Activated CD4-positive, alpha-beta T cell treated with anti-CD3 and anti-CD28 coated beads, Interleukin-2, amount 10 ng/mL, durations not matched to agents 24 days and 14 days (primary cell): ENCODE measurements at regions not wholly inside any gene's neighbourhood (a gene's known extent, or its start where the extent isn't known, plus 50 kb on each side); places are given as distances from the start of the nearest gene placed in this dataset.
A peak's percentile ranks its signal among the peaks of the same experiment; 100 is the strongest.

Experiments used
- DNase-seq: peaks from one replicate; pipeline ENCODE4 v3.0.0; 2022
- H3K27ac Mint-ChIP-seq: one replicate; pipeline ENCODE4 v1.8.0; 2022; ENCODE audit warnings: mild to moderate bottlenecking, mixed read lengths
- H3K27me3 Mint-ChIP-seq: one replicate; pipeline ENCODE4 v1.8.0; 2022; ENCODE audit warnings: mixed read lengths
- H3K36me3 Mint-ChIP-seq: one replicate; pipeline ENCODE4 v1.8.0; 2022; ENCODE audit warnings: low read depth, mild to moderate bottlenecking, mixed read lengths
- H3K4me1 Mint-ChIP-seq: one replicate; pipeline ENCODE4 v1.8.0; 2021; ENCODE audit warnings: mixed read lengths
- H3K4me3 Mint-ChIP-seq: one replicate; pipeline ENCODE4 v1.8.0; 2022; ENCODE audit warnings: mild to moderate bottlenecking, moderate library complexity, mixed read lengths
- H3K9me3 Mint-ChIP-seq: one replicate; pipeline ENCODE4 v1.8.0; 2021; ENCODE audit warnings: mixed read lengths
- intact Hi-C: fragments of 100-400 bp; cut with micrococcal nuclease; formaldehyde crosslinking; loops from one replicate; pipeline ENCODE4 v1.15.1; 2023

DNA sequence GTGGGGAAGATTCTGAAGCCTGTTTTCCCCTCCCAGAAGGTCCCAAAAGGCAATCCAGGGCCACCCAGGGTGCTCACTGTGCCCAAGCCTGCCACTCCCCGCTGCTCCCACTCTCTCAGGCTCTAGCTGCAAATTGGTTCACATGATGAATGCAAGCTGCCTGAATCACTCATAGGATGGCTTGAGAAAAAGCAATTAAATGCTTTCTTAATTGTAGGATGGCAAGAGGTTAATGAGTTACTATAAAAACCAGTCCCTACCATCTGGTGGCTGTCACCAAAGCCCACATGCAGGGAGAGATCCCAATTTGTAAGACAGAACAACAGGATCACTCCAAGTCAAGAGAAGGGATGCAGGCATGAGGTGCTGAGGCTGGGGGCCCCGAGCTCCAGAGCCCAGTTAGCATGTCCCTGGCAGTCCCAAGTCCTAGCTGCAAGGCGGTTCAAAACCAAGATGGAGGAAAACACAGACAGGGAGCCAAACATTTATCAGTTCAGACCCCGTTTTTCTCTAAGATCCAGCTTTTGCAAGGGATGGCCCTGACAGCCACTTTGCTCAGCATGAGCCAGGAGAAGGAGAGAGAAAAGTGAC, 207.1 kb downstream of the UACA start:
- no peaks in the 10 kb centered on the region for H3K36me3 Mint-ChIP-seq
- peaks cover 7% of the 10 kb centered on the region for H3K9me3 Mint-ChIP-seq
- intact Hi-C loops = no loop called here
- H3K27me3 Mint-ChIP-seq = peaks cover 15% of the 10 kb centered on the region
- DNase-seq = no peak
- H3K4me1 Mint-ChIP-seq = peaks cover 9% of the 10 kb centered on the region
- no peak overlapping the region for H3K4me3 Mint-ChIP-seq
- H3K27ac Mint-ChIP-seq = no peak overlapping the region

DNA sequence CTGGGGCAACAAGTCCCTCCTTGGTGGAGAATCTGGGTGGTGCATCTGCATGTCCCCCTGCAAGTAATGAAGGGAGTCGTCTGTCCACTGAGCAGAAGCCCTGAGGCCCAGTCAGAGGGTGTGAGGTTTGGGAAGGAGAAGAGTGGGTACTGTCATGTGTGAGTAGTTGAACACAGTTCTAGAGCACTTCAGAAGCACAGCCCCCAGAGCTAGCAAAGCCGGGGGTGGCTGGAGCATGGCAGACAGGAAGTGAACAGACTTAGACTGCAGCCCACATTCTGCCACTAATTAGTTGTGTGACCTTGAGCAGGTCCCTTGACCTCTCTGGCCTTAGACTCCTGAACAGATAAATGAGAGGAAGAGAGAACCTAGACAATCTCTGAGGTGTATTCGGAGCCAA, 207.6 kb downstream of the UACA start:
- intact Hi-C loops = no loop called here
- Mint-ChIP-seq H3K4me1 (peaks cover 9% of the 10 kb centered on the region), H3K4me3 (no peak overlapping the region), H3K36me3 (no peaks in the 10 kb centered on the region), H3K27ac (no peak overlapping the region), H3K9me3 (peaks cover 7% of the 10 kb centered on the region), H3K27me3 (peaks cover 9% of the 10 kb centered on the region)
- no peak for DNase-seq

DNA sequence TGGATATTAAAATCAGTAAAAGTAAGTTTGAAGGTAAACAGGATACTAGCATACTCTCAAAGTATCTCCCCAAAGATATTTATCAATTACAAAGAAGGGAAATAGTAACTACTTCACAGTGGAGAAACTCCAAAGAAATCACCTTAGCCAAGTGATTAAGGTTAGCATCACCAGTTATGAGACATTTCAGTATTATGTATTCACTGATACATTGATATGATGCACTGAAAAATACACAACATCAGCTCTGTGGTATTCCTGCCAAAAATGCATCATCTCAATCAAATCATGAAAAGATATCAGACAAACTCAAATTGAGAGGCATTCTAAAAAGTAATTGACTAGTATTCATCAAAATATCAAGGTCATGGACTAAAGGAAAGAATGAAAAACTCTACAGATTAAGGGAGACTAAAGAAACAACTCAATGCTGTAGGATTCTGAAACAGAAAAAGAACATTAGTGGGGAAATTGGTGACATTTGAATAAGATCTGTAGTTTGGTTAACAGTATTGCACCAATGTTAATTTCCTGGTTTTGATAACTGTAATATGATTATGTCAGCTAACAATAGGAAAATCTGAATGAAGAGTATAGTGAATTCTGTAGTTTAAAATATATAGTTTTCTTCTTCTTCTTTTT, 215.4 kb downstream of the UACA start:
- H3K27ac Mint-ChIP-seq = peak overlapping the region; percentile 23
- H3K9me3 Mint-ChIP-seq = peaks cover 7% of the 10 kb centered on the region
- no peak for DNase-seq
- H3K4me3 Mint-ChIP-seq = no peak overlapping the region
- H3K36me3 Mint-ChIP-seq = no peaks in the 10 kb centered on the region
- H3K27me3 Mint-ChIP-seq = peaks cover 7% of the 10 kb centered on the region
- intact Hi-C loops = loop anchor here (5.0 kb wide), 1 partner anchor 56 kb away; no protein-coding TSS in a partner anchor
- peaks cover 12% of the 10 kb centered on the region for H3K4me1 Mint-ChIP-seq

DNA sequence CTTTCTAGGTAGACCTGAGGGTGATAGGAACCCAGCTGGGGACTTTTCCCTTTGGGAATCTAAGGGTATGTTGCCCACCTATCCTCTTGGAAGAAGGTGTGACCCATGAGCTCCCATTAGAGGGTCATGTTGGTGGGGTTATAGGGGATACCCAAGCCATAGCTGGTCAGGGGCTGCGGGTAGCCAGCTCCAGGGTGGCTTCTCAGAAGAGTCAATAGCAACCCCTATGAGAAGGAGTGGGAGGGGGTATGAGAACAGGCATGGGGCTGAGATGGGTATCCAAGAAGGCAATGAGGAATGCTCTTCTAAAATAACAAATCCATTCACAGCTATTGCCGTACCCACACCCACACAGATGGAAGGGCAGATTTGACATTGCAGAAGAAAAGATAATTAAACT, 217.8 kb downstream of the UACA start:
- intact Hi-C loops = loop anchor here (5.0 kb wide), 1 partner anchor 53 kb away; no protein-coding TSS in a partner anchor

DNA sequence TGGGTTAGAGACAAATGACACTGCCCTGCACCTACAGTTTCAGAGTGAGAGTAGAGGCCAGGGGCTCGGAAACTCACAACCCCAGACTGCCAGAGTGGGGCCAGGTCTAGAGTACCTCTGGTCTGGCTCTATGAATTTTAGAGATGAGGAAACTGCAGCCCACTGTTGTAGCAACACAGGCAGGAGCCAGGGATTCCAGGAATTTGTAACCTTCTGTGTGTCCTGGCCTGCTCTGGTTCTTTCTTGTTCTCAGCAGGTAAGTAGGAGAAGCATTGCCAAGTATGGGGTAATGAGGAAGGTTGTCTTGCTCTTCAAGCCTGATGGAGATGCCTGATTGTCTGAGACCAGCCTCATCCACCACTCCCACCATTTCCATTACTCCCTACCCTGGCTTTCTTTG, 221.8 kb downstream of the UACA start:
- peaks cover 11% of the 10 kb centered on the region for H3K4me1 Mint-ChIP-seq
- H3K4me3 Mint-ChIP-seq = no peak overlapping the region
- H3K27me3 Mint-ChIP-seq = peaks cover 23% of the 10 kb centered on the region
- H3K36me3 Mint-ChIP-seq = no peaks in the 10 kb centered on the region
- no peak for DNase-seq
- no peaks in the 10 kb centered on the region for H3K9me3 Mint-ChIP-seq
- intact Hi-C loops = no loop called here
- no peak overlapping the region for H3K27ac Mint-ChIP-seq

More for the DNA sequence above, 217.8 kb downstream of the UACA start:
- Mint-ChIP-seq H3K27ac (no peak overlapping the region), H3K4me3 (no peak overlapping the region), H3K9me3 (no peaks in the 10 kb centered on the region), H3K27me3 (peaks cover 14% of the 10 kb centered on the region), H3K36me3 (no peaks in the 10 kb centered on the region), H3K4me1 (peaks cover 14% of the 10 kb centered on the region)
- DNase-seq = no peak

DNA sequence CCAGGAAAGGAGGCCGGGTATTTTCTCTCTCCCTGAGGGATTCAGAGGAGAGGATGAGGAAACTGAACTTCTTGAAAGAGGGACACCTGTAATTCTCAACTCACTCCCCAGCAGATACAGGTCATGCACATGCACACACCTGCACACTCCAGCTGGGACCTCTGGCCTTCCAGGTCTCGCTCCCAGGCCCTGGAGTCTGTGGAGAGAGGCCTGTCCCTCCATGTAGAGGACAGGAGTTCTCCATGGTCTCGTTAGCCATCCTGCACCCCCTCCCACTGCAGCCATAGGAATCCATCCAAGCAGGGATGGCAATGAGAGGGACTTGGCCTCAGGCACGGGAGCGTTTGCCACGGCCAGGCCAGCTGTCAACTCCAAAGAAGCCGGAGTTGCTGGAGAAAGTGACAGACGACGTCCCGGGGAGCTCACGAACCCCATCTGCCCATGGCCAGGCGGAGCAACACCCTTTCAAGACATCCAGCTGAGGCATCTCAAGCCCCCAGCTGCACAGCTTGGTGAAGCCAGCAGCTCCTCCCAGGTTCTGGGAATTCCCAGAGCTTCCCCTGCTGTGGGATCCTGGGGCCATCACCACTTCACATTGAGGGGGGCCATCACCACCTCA, 223.3 kb downstream of the UACA start:
- intact Hi-C loops = no loop called here
- H3K27me3 Mint-ChIP-seq = peaks cover 24% of the 10 kb centered on the region
- H3K4me1 Mint-ChIP-seq = peaks cover 21% of the 10 kb centered on the region
- no peaks in the 10 kb centered on the region for H3K9me3 Mint-ChIP-seq
- no peaks in the 10 kb centered on the region for H3K36me3 Mint-ChIP-seq
- DNase-seq = no peak
- H3K27ac Mint-ChIP-seq = no peak overlapping the region
- H3K4me3 Mint-ChIP-seq = no peak overlapping the region

DNA sequence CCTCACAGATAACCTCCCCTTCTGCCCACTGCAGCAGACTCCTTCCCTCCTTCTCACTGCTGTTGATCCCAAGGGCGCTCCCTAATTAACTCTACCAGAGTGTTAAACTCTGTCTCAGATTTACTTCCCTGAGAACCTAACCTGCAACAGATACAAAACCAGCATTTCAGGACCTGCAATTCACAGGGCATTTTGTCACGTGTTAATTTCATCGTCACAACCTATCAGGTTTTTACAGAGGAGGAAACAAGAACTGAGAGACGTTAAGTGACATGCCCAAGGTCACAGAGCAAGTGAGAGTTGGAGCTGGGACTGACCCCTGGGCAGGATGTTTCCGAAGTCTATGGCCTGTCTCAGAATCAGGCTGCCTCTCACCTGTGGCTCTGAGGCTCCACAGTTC, 223.9 kb downstream of the UACA start:
- no peaks in the 10 kb centered on the region for H3K9me3 Mint-ChIP-seq
- H3K27me3 Mint-ChIP-seq = peaks cover 24% of the 10 kb centered on the region
- peaks cover 27% of the 10 kb centered on the region for H3K4me1 Mint-ChIP-seq
- intact Hi-C loops = no loop called here
- H3K36me3 Mint-ChIP-seq = no peaks in the 10 kb centered on the region
- H3K27ac Mint-ChIP-seq = no peak overlapping the region
- no peak overlapping the region for H3K4me3 Mint-ChIP-seq
- no peak for DNase-seq

DNA sequence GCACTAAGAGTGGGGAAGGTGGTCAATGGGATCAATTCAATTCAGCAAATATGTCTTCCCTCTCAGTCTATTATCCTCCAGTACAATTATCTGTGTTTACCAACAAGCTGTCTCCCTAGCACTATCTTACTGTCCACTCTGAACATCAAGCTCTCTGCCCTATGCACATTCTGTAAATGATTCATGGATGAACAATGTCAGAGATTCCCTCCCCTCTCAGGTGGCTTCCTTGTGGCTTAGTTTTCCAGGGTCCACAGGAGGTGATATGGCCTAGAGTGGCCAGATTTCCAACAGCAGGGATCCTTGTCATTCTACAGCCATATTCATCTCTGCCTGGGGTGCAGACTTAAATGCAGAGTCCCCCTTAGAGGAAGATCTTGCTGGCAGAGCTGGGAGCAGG, 225.1 kb downstream of the UACA start:
- peaks cover 21% of the 10 kb centered on the region for H3K27me3 Mint-ChIP-seq

DNA sequence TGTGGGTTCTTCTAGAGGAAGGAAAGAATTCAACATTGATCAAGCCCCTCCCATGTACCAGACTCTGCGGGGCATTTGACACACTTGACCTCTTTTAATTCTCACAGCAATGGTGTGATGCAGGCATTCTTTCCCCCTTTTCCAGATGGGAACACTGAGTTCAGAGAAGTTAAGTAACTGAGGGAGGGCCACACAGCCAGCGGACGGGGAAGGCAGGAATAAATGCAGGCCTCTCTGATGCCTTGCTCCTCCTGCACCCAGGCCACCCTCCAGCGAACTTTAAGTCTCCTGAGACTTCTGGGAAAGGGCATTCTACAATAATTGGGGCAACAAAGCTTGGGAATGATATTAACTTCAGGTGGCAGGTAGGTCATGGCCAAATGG, 227.4 kb downstream of the UACA start:
- intact Hi-C loops = no loop called here
- H3K9me3 Mint-ChIP-seq = no peaks in the 10 kb centered on the region
- peaks cover 39% of the 10 kb centered on the region for H3K4me1 Mint-ChIP-seq
- H3K27ac Mint-ChIP-seq = peak overlapping the region; percentile 76
- H3K4me3 Mint-ChIP-seq = peak overlapping the region; percentile 75
- no peak for DNase-seq
- peaks cover 15% of the 10 kb centered on the region for H3K27me3 Mint-ChIP-seq
- no peaks in the 10 kb centered on the region for H3K36me3 Mint-ChIP-seq

More for the DNA sequence above, 225.1 kb downstream of the UACA start:
- Mint-ChIP-seq H3K9me3 (no peaks in the 10 kb centered on the region), H3K36me3 (no peaks in the 10 kb centered on the region), H3K4me1 (peaks cover 37% of the 10 kb centered on the region), H3K27ac (no peak overlapping the region), H3K4me3 (no peak overlapping the region)
- intact Hi-C loops = no loop called here
- no peak for DNase-seq

DNA sequence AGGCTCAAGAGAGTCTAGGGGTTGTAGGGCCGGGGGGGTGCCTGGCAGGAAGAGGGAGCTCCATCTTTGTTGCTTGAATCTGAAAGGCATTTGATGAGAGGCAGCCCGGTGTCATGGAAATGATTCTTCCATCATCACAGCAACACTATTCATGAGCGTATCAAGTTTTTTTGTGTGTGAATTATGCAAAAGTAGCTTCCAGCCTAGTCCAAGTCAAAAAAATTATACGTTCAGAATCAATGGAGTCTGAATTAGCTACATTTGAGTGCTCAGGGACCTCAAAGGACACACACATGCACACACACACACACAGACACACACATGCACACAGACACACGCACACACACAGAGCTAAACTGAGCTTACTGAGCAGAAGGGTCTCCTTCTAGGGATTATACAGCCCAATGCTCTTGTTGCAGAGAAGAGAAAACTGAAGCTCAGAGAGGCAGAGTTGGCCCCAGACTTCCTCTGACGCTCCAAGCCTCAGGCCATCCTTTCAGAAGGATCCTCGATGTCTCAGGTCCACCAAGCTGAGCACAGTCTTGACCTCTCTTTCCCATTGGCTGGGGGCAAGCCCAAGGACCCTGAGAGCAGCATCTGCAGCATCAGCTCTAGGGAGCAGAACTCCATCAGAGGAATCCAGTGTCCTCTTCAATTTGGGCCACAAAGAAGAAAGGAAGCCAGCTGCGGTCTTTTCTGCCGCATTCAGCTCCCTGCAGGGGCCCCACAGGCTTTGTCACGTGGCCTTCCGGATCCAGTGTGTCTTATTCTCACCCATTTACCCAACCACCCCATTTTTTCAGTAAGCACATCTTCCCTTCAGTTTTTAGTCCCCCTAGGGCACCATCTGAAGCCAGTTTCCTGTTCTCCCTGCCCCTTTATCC, 228.0 kb downstream of the UACA start:
- Mint-ChIP-seq H3K4me3 (peak overlapping the region; percentile 75), H3K27me3 (peaks cover 10% of the 10 kb centered on the region), H3K36me3 (no peaks in the 10 kb centered on the region), H3K9me3 (no peaks in the 10 kb centered on the region), H3K4me1 (peaks cover 36% of the 10 kb centered on the region), H3K27ac (peak overlapping the region; percentile 76)
- DNase-seq = peak; percentile 90
- intact Hi-C loops = no loop called here

DNA sequence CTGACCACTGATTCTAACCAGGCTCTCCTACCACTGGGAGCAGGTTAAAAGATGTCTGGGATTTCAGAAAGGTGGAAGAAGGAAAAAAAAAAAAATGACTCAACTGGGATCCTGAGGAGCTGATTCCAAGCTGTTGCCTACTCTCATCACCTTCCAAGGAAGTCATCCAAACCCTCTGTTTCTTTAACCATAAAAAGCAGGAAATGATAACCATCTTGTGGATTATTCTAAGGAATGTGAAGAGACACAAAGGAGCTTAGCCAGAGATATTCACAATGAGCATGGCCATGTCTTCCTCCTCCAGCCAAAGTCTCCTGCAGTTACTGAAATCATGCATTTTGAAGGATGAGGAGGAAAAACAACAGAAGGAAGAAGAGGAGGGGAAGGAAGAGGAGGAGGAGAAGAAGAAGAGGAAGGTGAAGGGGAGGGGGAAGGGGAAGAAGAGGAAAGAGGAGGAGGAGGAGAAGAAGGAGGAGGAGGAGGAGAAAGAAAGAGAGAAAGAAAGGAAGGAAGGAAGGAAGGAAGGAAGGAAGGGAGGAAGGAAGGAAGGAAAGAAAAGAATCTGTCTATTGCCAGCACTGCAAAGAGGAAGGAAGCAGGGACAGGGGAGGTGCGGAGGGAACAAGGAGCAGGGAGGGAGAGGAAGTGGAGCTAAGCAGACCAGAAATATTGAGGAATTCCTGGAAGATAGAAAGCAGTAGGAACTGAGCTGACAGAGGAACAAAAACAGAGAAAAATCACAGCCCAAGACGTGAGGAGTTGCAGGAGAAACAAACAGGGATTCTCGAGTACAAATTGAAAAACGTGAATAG, 229.2 kb downstream of the UACA start:
- H3K4me3 Mint-ChIP-seq = peak overlapping the region; percentile 75

DNA sequence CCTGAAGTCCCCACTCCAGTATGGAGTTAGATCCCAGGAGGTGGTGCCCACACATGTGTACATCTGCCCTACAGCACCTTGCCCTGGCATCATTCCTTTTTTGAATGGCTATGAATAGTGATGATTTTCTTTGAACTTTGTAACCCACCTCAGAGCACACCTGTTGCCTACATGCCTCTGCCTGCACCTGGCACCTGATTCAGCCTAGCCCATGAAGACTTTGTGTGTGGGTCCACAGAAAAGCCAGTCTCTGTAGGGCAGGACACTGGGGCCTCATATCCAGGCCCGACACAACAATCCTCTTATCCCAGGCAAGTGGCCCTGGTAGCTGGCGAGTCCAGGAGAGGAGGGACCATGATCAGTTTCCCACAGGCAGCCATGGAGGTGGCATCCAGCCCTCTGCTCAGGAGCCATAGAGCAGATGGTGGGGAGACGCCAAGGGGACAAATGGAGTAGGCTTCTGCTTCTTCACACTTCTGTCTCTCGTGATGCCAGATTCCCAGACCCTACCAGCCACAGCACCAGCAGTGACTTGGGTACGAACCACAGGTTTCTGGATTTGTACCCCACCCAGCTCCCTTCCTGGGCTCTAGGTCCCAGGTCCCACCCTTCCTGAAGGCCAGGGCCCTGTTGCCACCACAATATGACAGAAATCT, 230.7 kb downstream of the UACA start:
- H3K4me1 Mint-ChIP-seq = peaks cover 61% of the 10 kb centered on the region
- DNase-seq = no peak
- H3K4me3 Mint-ChIP-seq = no peak overlapping the region
- H3K9me3 Mint-ChIP-seq = peaks cover 4% of the 10 kb centered on the region
- intact Hi-C loops = no loop called here
- peaks cover 4% of the 10 kb centered on the region for H3K36me3 Mint-ChIP-seq
- H3K27ac Mint-ChIP-seq = no peak overlapping the region
- H3K27me3 Mint-ChIP-seq = peaks cover 6% of the 10 kb centered on the region

More for the DNA sequence above, 229.2 kb downstream of the UACA start:
- H3K4me1 Mint-ChIP-seq = peaks cover 47% of the 10 kb centered on the region
- H3K9me3 Mint-ChIP-seq = no peaks in the 10 kb centered on the region
- peaks cover 12% of the 10 kb centered on the region for H3K27me3 Mint-ChIP-seq
- H3K36me3 Mint-ChIP-seq = no peaks in the 10 kb centered on the region
- no peak for DNase-seq
- peak overlapping the region; percentile 68 for H3K27ac Mint-ChIP-seq
- intact Hi-C loops = no loop called here

DNA sequence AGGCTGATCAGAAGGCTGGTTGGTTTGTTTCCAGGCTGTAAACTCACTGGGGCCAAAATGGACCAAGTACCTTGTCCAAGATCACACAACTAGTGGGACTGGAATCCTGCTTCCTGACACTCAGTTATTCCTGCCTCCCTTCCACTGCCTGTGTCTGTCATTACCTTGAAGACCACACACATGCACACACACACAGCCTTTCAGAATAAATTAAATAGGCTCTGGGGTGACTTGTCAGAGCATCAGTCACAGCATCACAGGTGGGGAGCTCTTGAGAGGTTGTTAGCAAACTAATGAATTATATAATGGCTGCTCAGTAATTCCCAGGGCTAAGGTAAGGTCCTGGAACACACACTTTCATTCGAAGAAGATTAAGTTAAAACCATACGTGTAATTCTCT, 231.8 kb downstream of the UACA start:
- Mint-ChIP-seq H3K36me3 (peaks cover 4% of the 10 kb centered on the region), H3K4me3 (no peak overlapping the region), H3K27ac (no peak overlapping the region), H3K27me3 (peaks cover 5% of the 10 kb centered on the region), H3K9me3 (peaks cover 4% of the 10 kb centered on the region), H3K4me1 (peaks cover 68% of the 10 kb centered on the region)
- DNase-seq = no peak
- intact Hi-C loops = no loop called here
